HCT116 (cell line): ENCODE measurements at regions not wholly inside any gene's neighbourhood (a gene's known extent, or its start where the extent isn't known, plus 50 kb on each side); places are given as distances from the start of the nearest gene placed in this dataset.

Source experiments
- ATAC-seq: fragments of 200-7000 bp; cut with Tn5 transposase; 2 replicates; pipeline ENCODE4 v1.9.1; 2020; ENCODE audit warnings: mild to moderate bottlenecking, moderate library complexity
- BruUV-seq: library from RNA; stranded (reverse); fragments of 400-500 nt; replicated peaks from 2 replicates; lab custom pipeline; 2021; lab: Mats Ljungman, UMichigan
- CTCF ChIA-PET: fragments of 300-600 bp; sonication (Branson Sonifier 250); formaldehyde crosslinking; loops from one replicate; lab custom pipeline; 2021; ENCODE audit warnings: antibody characterized with exemption; lab: Charles Lee
- POLR2A ChIA-PET: fragments of 300-600, 350-600 bp; sonication (Branson Sonifier 250); formaldehyde crosslinking; loops from one replicate; lab custom pipeline; 2021; ENCODE audit warnings: antibody characterized with exemption; lab: Charles Lee
- RAD21 ChIA-PET, 2 experiments: fragments of 300-600 bp; sonication (Branson Sonifier 250); formaldehyde crosslinking; loops; one replicate each; lab custom pipeline; 2023; ENCODE audit warnings: low total read pairs in 2 of 2; ENCODE audit not compliant: uncharacterized antibody in 2 of 2, unreplicated experiment in 2 of 2, low non-redundant PET in 1 of 2; lab: Charles Lee
- DNase-seq: peaks from one replicate; pipeline ENCODE4 v3.0.0-alpha.2; 2010; ENCODE audit warnings: low read depth, low spot score
- H2AFZ ChIP-seq: fragments of 200-600 bp; shearing (Covaris generic), sonication (generic); 2 replicates; pipeline ENCODE4 v1.6.1; 2017; ENCODE audit warnings: low read depth, mixed run types, mixed read lengths, antibody characterized with exemption, low read length; ENCODE audit not compliant: poor library complexity, severe bottlenecking
- H3K27ac ChIP-seq: 2 replicates; pipeline ENCODE4 v1.5.1; 2012; ENCODE audit warnings: low read depth, low read length
- H3K27me3 ChIP-seq: fragments of 200-600 bp; sonication (generic); 2 replicates; pipeline ENCODE4 v1.6.1; 2016; ENCODE audit warnings: mixed run types, low read length, mixed read lengths; ENCODE audit not compliant: insufficient read depth
- H3K36me3 ChIP-seq, 2 experiments: fragments of 200-500 bp in 1 of 2; fragments of 200-600 bp in 1 of 2; sonication (Bioruptor generic) in 1 of 2; sonication (generic) in 1 of 2; 2 replicates each; pipeline versions ENCODE4 v1.5.1 to v1.6.1; 2014 to 2016; ENCODE audit warnings: low read length in 2 of 2, inconsistent platforms in 1 of 2, mixed read lengths in 1 of 2, mixed run types in 1 of 2; ENCODE audit not compliant: insufficient read depth in 2 of 2, control insufficient read depth in 1 of 2
- H3K4me1 ChIP-seq, 2 experiments: fragments of 200-600 bp in 1 of 2; sonication (generic) in 1 of 2; 2 replicates each; pipeline versions ENCODE4 v1.5.1 to v1.6.1; 2012 to 2017; ENCODE audit warnings: low read length in 2 of 2, inconsistent platforms in 1 of 2, mild to moderate bottlenecking in 1 of 2, mixed read lengths in 1 of 2, mixed run types in 1 of 2, moderate library complexity in 1 of 2; ENCODE audit not compliant: insufficient read depth in 2 of 2, control insufficient read depth in 1 of 2
- H3K4me2 ChIP-seq: fragments of 200-600 bp; sonication (generic); 2 replicates; pipeline ENCODE4 v1.6.1; 2017; ENCODE audit warnings: mixed run types, low read length, mixed read lengths
- H3K4me3 ChIP-seq, 2 experiments: fragments of 200-600 bp in 1 of 2; sonication (generic) in 1 of 2; replicated peaks in 1 of 2; 2 replicates each; pipeline ENCODE4 v1.5.1; 2011 to 2016; ENCODE audit warnings: low read length in 2 of 2, control low read depth in 1 of 2, low read depth in 1 of 2, mild to moderate bottlenecking in 1 of 2, mixed read lengths in 1 of 2, mixed run types in 1 of 2
- H3K79me2 ChIP-seq: fragments of 200-600 bp; sonication (generic); 2 replicates; pipeline ENCODE4 v1.6.1; 2017; ENCODE audit warnings: mild to moderate bottlenecking, mixed run types, low read length, moderate library complexity, mixed read lengths; ENCODE audit not compliant: insufficient read depth
- H3K9ac ChIP-seq: fragments of 200-600 bp; sonication (generic); 2 replicates; pipeline ENCODE4 v1.6.1; 2016; ENCODE audit warnings: low read length, mixed read lengths
- H3K9me2 ChIP-seq: fragments of 200-600 bp; sonication (generic), shearing (Covaris generic); 2 replicates; pipeline ENCODE4 v1.6.1; 2017; ENCODE audit warnings: mixed run types, mild to moderate bottlenecking, moderate library complexity; ENCODE audit not compliant: insufficient read depth
- H3K9me3 ChIP-seq, 2 experiments: fragments of 200-500 bp in 1 of 2; fragments of 200-600 bp in 1 of 2; sonication (Bioruptor generic) in 1 of 2; sonication (generic) in 1 of 2; 2 replicates each; pipeline ENCODE4 v1.6.1; 2014 to 2017; ENCODE audit warnings: low read length in 2 of 2, mixed read lengths in 2 of 2, inconsistent platforms in 1 of 2, low read depth in 1 of 2, mild to moderate bottlenecking in 1 of 2, mixed run types in 1 of 2, moderate library complexity in 1 of 2; ENCODE audit not compliant: control insufficient read depth in 1 of 2, insufficient read depth in 1 of 2
- H4K20me1 ChIP-seq: fragments of 200-600 bp; sonication (generic), shearing (Covaris generic); 2 replicates; pipeline ENCODE4 v1.6.1; 2017; ENCODE audit warnings: mixed run types, mild to moderate bottlenecking, moderate library complexity; ENCODE audit not compliant: insufficient read depth
- CBX3 ChIP-seq: IDR thresholded peaks from 2 replicates; pipeline ENCODE4 v1.6.1; 2012; ENCODE audit warnings: low read depth
- EGR1 ChIP-seq: IDR thresholded peaks from 2 replicates; pipeline ENCODE4 v1.6.1; 2012; ENCODE audit warnings: low read depth
- EZH2 ChIP-seq: fragments of 200-600 bp; sonication (generic); IDR thresholded peaks from 2 replicates; pipeline ENCODE4 v1.6.1; 2017; ENCODE audit warnings: antibody characterized with exemption, mixed run types
- EZH2phosphoT487 ChIP-seq: fragments of 200-600 bp; IDR thresholded peaks from 2 replicates; pipeline ENCODE4 v1.6.1; 2018; ENCODE audit warnings: antibody characterized with exemption, borderline replicate concordance
- FOSL1 ChIP-seq: IDR thresholded peaks from 2 replicates; pipeline ENCODE4 v1.6.1; 2012; ENCODE audit warnings: low read depth
- JUND ChIP-seq: IDR thresholded peaks from 2 replicates; pipeline ENCODE4 v1.6.1; 2012
- POLR2A ChIP-seq: IDR thresholded peaks from 2 replicates; pipeline ENCODE4 v1.7.0; 2011; ENCODE audit warnings: borderline replicate concordance; ENCODE audit not compliant: insufficient read depth, insufficient read length; ENCODE audit errors: extremely low read depth
- POLR2AphosphoS5 ChIP-seq: IDR thresholded peaks from 2 replicates; pipeline ENCODE4 v1.6.1; 2011; ENCODE audit warnings: mild to moderate bottlenecking, low read depth, low read length, moderate library complexity
- RAD21 ChIP-seq: IDR thresholded peaks from 2 replicates; pipeline ENCODE4 v1.6.1; 2012; ENCODE audit warnings: low read depth, mild to moderate bottlenecking
- SIN3A ChIP-seq: IDR thresholded peaks from 2 replicates; pipeline ENCODE4 v1.6.1; 2012; ENCODE audit warnings: low read depth
- SRF ChIP-seq: IDR thresholded peaks from 2 replicates; pipeline ENCODE4 v1.6.1; 2012; ENCODE audit warnings: low read depth
- TCF7L2 ChIP-seq: IDR thresholded peaks from 2 replicates; pipeline ENCODE4 v1.7.0; 2011; ENCODE audit warnings: borderline replicate concordance, inconsistent platforms; ENCODE audit not compliant: insufficient read depth, insufficient read length; ENCODE audit errors: extremely low read depth
- YY1 ChIP-seq: IDR thresholded peaks from 2 replicates; pipeline ENCODE4 v1.6.1; 2011; ENCODE audit warnings: low read length, low read depth, moderate library complexity, mild to moderate bottlenecking; ENCODE audit not compliant: insufficient replicate concordance; ENCODE audit errors: extremely low read depth
- ZFX ChIP-seq: fragments of 450-650 bp; IDR thresholded peaks from 2 replicates; pipeline ENCODE4 v1.6.1; 2017
- ZNF274 ChIP-seq: fragments of 200-500 bp; sonication (Bioruptor generic); IDR thresholded peaks from 2 replicates; pipeline ENCODE4 v1.6.1; 2014; ENCODE audit warnings: mild to moderate bottlenecking, low read depth, low read length, inconsistent platforms
- intact Hi-C: fragments of 100-400 bp; cut with micrococcal nuclease; formaldehyde crosslinking; loops from 2 replicates; pipeline ENCODE4 v1.10.0; 2022
- TF ChIP-seq, protein P1 (sequence below): IDR thresholded peaks from 2 replicates; pipeline ENCODE4 v1.6.1; 2012
- TF ChIP-seq, protein P2 (sequence below): IDR thresholded peaks from 2 replicates; pipeline ENCODE4 v1.6.1; 2011; ENCODE audit warnings: mild to moderate bottlenecking, low read length, moderate library complexity; ENCODE audit not compliant: insufficient replicate concordance; ENCODE audit errors: extremely low read depth
- TF ChIP-seq, protein P3 (sequence below): IDR thresholded peaks from 2 replicates; pipeline ENCODE4 v1.6.1; 2012
- TF ChIP-seq, protein P4 (sequence below): IDR thresholded peaks from 2 replicates; pipeline ENCODE4 v1.6.1; 2012; ENCODE audit warnings: low read depth

- Histone ChIP-seq H3K27me3 (peaks cover 32% of the 10 kb centered on the region), H3K9me2 (no peaks in the 10 kb centered on the region), H3K9ac (no peak overlapping the region), H3K79me2 (no peaks in the 10 kb centered on the region), H3K4me3 (no peak overlapping the region), H3K9me3 (no peaks in the 10 kb centered on the region), H3K27ac (no peak overlapping the region), H3K4me2 (no peak overlapping the region), H2AFZ (no peak overlapping the region), H4K20me1 (no peaks in the 10 kb centered on the region), H3K4me1 (no peaks in the 10 kb centered on the region), H3K36me3 (no peaks in the 10 kb centered on the region)
- ATAC-seq: no peak
- intact Hi-C loops: no loop called here
- DNase-seq: no peak
- ChIA-PET RAD21 (no interaction called here), POLR2A (no interaction called here), CTCF (no interaction called here)
- BruUV-seq: no TSS peak
- TF ChIP-seq, protein P1, sequence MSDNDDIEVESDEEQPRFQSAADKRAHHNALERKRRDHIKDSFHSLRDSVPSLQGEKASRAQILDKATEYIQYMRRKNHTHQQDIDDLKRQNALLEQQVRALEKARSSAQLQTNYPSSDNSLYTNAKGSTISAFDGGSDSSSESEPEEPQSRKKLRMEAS: no peak
- TF ChIP-seq JUND (no peak), SRF (no peak), EZH2phosphoT487 (no peak), ZNF274 (no peak), RAD21 (no peak), CBX3 (no peak), YY1 (no peak), POLR2A (no peak), ZFX (no peak), FOSL1 (no peak), TCF7L2 (no peak), POLR2AphosphoS5 (no peak), SIN3A (no peak), EZH2 (no peak), EGR1 (no peak)
- TF ChIP-seq, protein P2, sequence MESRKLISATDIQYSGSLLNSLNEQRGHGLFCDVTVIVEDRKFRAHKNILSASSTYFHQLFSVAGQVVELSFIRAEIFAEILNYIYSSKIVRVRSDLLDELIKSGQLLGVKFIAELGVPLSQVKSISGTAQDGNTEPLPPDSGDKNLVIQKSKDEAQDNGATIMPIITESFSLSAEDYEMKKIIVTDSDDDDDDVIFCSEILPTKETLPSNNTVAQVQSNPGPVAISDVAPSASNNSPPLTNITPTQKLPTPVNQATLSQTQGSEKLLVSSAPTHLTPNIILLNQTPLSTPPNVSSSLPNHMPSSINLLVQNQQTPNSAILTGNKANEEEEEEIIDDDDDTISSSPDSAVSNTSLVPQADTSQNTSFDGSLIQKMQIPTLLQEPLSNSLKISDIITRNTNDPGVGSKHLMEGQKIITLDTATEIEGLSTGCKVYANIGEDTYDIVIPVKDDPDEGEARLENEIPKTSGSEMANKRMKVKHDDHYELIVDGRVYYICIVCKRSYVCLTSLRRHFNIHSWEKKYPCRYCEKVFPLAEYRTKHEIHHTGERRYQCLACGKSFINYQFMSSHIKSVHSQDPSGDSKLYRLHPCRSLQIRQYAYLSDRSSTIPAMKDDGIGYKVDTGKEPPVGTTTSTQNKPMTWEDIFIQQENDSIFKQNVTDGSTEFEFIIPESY: no peak
- TF ChIP-seq, protein P3, sequence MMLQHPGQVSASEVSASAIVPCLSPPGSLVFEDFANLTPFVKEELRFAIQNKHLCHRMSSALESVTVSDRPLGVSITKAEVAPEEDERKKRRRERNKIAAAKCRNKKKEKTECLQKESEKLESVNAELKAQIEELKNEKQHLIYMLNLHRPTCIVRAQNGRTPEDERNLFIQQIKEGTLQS: no peak
- TF ChIP-seq, protein P4, sequence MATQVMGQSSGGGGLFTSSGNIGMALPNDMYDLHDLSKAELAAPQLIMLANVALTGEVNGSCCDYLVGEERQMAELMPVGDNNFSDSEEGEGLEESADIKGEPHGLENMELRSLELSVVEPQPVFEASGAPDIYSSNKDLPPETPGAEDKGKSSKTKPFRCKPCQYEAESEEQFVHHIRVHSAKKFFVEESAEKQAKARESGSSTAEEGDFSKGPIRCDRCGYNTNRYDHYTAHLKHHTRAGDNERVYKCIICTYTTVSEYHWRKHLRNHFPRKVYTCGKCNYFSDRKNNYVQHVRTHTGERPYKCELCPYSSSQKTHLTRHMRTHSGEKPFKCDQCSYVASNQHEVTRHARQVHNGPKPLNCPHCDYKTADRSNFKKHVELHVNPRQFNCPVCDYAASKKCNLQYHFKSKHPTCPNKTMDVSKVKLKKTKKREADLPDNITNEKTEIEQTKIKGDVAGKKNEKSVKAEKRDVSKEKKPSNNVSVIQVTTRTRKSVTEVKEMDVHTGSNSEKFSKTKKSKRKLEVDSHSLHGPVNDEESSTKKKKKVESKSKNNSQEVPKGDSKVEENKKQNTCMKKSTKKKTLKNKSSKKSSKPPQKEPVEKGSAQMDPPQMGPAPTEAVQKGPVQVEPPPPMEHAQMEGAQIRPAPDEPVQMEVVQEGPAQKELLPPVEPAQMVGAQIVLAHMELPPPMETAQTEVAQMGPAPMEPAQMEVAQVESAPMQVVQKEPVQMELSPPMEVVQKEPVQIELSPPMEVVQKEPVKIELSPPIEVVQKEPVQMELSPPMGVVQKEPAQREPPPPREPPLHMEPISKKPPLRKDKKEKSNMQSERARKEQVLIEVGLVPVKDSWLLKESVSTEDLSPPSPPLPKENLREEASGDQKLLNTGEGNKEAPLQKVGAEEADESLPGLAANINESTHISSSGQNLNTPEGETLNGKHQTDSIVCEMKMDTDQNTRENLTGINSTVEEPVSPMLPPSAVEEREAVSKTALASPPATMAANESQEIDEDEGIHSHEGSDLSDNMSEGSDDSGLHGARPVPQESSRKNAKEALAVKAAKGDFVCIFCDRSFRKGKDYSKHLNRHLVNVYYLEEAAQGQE: no peak
Observed at GRCh38 chr11:130813638-130814037, 102.6 kb downstream of the SNX19 start.
